Spleen (tissue), 7 donors: ENCODE measurements at regions not wholly inside any gene's neighbourhood (a gene's known extent, or its start where the extent isn't known, plus 50 kb on each side); places are given as distances from the start of the nearest gene placed in this dataset.

Experiments used
- CTCF ChIP-seq, 11 experiments: fragments of 200-600 bp in 7 of 11; fragments of 450-650 bp in 4 of 11; sonication (generic) in 4 of 11; IDR thresholded peaks in 8 of 11; conservative IDR thresholded peaks in 3 of 11; 1 replicate in 7 of 11; 2 replicates in 4 of 11; pipeline versions ENCODE4 v1.4.0 to v1.8.0; 2016 to 2021; ENCODE audit warnings: antibody characterized with exemption in 11 of 11, inconsistent platforms in 4 of 11, mild to moderate bottlenecking in 1 of 11
- POLR2A ChIP-seq, 3 donors: fragments of 450-650 bp; IDR thresholded peaks; one replicate each; pipeline ENCODE4 v1.5.1; 2017; ENCODE audit warnings: antibody characterized with exemption in 3 of 3, mild to moderate bottlenecking in 1 of 3
- POLR2AphosphoS5 ChIP-seq, 3 donors: sonication (generic); formaldehyde crosslinking; IDR thresholded peaks; one replicate each; pipeline ENCODE4 v1.5.1; 2017; ENCODE audit warnings: antibody characterized with exemption in 3 of 3
- donor health status: DM: no; HTN: no; CAD: no; lungs with moderate emphysema.
- donor health status: DM: no; HTN: no; CAD: no.
- donor health status: DM: no; HTN: no; CAD: no.

- TF ChIP-seq CTCF (IDR thresholded peaks at IDR 0.05 in 8 of 11, conservative IDR thresholded peaks at IDR 0.05 in 3 of 11) (no peak), POLR2AphosphoS5 (IDR thresholded peaks at IDR 0.05) (no peak), POLR2A (IDR thresholded peaks at IDR 0.05) (no peak)
Observed at GRCh38 chr7:27399791-27400567, 157.4 kb downstream of the EVX1 start.
